Duodenal mucosa (tissue), 2 donors: ENCODE measurements at regions not wholly inside any gene's neighbourhood (a gene's known extent, or its start where the extent isn't known, plus 50 kb on each side); places are given as distances from the start of the nearest gene placed in this dataset.

Source experiments
- H3K27ac ChIP-seq: one replicate; pipeline ENCODE4 v1.7.0; 2013; ENCODE audit warnings: low read depth, low read length
- H3K27me3 ChIP-seq, 2 donors: one replicate each; pipeline ENCODE4 v1.7.0; 2013; ENCODE audit warnings: low read length in 2 of 2, control low read depth in 1 of 2; ENCODE audit not compliant: insufficient read depth in 2 of 2, control insufficient read depth in 1 of 2
- H3K36me3 ChIP-seq, 2 donors: one replicate each; pipeline ENCODE4 v1.7.0; 2013; ENCODE audit warnings: low read length in 2 of 2, control low read depth in 1 of 2; ENCODE audit not compliant: insufficient read depth in 2 of 2, control insufficient read depth in 1 of 2
- H3K4me1 ChIP-seq, 2 donors: one replicate each; pipeline ENCODE4 v1.7.0; 2013; ENCODE audit warnings: low read length in 2 of 2, control low read depth in 1 of 2; ENCODE audit not compliant: insufficient read depth in 2 of 2, control insufficient read depth in 1 of 2
- H3K4me3 ChIP-seq, 2 donors: one replicate each; pipeline ENCODE4 v1.7.0; 2013; ENCODE audit warnings: low read length in 2 of 2, low read depth in 1 of 2
- H3K9ac ChIP-seq, 2 donors: one replicate each; pipeline ENCODE4 v1.7.0; 2013; ENCODE audit warnings: low read length in 2 of 2, low read depth in 1 of 2
- H3K9me3 ChIP-seq, 2 donors: one replicate each; pipeline ENCODE4 v1.7.0; 2013; ENCODE audit warnings: low read length in 2 of 2, control low read depth in 1 of 2; ENCODE audit not compliant: control insufficient read depth in 1 of 2

GRCh38 chr11:37558619-37559210 lies 960.7 kb upstream of the RAG2 start:
- Histone ChIP-seq H3K9me3 (no peaks in the 10 kb centered on the region), H3K4me1 (no peaks in the 10 kb centered on the region), H3K4me3 (no peak overlapping the region), H3K36me3 (no peaks in the 10 kb centered on the region), H3K27ac (no peak overlapping the region), H3K27me3 (no peaks in the 10 kb centered on the region), H3K9ac (no peak overlapping the region)

DNA sequence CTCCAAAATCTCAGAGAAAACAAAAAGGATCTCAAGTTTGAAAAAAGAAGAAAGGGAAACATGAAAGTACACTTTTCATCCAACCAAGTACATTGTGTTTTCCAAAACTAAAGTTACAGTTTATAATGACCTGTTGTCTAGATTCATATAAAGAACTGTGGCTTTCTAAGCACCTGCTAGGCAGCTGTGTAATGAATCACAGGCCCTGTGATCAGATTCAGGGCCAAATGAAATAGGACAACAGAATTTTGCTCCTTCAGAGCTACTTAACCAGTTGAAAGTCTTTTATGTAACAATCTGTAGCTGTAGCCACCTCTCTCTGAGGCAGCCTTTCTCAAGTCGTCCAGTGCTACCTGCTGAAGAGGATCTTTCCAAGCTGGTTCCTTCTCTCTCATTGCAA lies 960.0 kb upstream of the RAG2 start:
- Histone ChIP-seq H3K4me1 (no peaks in the 10 kb centered on the region), H3K27ac (no peak overlapping the region), H3K36me3 (no peaks in the 10 kb centered on the region), H3K9ac (no peak overlapping the region), H3K9me3 (no peaks in the 10 kb centered on the region), H3K27me3 (no peaks in the 10 kb centered on the region), H3K4me3 (no peak overlapping the region)

DNA sequence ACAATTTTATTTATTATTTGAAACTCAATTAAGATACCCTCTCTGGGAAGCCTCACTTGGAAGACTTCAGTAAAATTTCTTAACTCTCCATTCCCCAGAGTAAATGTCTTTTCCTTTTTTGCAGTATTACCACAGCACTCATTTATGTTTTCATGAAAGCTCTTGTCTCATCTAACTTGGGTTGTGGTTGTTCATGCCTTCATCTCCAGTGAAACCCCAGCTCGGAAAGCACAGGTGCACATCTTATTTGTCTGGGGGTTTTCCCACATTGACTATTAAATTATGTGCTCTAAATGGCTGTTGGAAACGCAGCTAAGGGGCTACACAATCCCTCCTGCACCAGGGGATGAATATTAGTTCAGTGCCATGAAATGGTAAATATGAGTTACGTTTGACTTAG lies 954.2 kb upstream of the RAG2 start:
- no peak overlapping the region for H3K27ac ChIP-seq
- H3K36me3 ChIP-seq, result no peaks in the 10 kb centered on the region
- no peaks in the 10 kb centered on the region for H3K27me3 ChIP-seq
- no peaks in the 10 kb centered on the region for H3K4me1 ChIP-seq
- H3K4me3 ChIP-seq, result no peak overlapping the region
- H3K9ac ChIP-seq, result no peak overlapping the region
- H3K9me3 ChIP-seq, result no peaks in the 10 kb centered on the region

DNA sequence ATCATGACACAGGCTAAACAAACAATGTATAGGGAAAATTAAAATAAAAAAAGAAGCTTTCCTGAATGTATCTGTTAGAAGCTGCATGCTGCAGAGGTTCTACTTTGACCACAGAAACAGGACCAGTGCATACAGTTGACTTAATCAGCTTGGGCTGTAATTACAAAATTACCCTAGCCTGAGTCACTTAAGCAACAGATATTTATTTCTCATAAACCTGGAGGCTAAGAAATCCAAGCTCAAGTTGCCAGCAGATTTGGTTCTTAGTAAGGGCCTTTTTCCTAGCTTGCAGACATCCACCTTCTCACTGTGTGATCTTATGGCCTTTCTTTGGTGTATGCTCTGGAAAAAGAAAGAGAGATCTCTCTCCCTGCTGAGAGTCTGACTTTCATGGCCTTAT lies 946.5 kb upstream of the RAG2 start:
- Histone ChIP-seq H3K27ac (no peak overlapping the region), H3K4me3 (no peak overlapping the region), H3K36me3 (no peaks in the 10 kb centered on the region), H3K9ac (no peak overlapping the region), H3K4me1 (no peaks in the 10 kb centered on the region), H3K9me3 (peaks cover 4% of the 10 kb centered on the region in 2 donors), H3K27me3 (no peaks in the 10 kb centered on the region)

DNA sequence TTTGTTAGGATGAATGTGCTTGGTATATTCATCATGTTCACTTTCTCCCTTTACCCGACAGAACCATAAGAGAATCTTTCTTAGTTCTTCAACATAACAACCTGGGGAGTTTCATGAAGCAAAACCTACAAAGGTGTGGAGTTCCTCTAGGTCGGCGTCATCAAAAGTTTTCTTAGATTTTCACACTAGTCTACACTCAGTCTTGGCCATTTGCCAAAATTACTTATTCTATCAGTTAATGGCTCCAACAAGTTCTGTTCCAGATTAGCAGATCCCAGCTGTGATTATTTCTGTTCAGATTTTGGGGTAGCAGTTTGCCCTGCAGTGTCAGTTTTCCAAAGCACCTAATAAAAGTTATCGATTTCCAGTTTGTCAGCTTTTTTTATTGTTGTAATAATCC lies 935.8 kb upstream of the RAG2 start:
- Histone ChIP-seq H3K9me3 (peaks cover 4 to 7% of the 10 kb centered on the region in 2 donors), H3K9ac (no peak overlapping the region), H3K4me3 (no peak overlapping the region), H3K4me1 (no peaks in the 10 kb centered on the region), H3K27me3 (no peaks in the 10 kb centered on the region), H3K36me3 (no peaks in the 10 kb centered on the region), H3K27ac (no peak overlapping the region)

DNA sequence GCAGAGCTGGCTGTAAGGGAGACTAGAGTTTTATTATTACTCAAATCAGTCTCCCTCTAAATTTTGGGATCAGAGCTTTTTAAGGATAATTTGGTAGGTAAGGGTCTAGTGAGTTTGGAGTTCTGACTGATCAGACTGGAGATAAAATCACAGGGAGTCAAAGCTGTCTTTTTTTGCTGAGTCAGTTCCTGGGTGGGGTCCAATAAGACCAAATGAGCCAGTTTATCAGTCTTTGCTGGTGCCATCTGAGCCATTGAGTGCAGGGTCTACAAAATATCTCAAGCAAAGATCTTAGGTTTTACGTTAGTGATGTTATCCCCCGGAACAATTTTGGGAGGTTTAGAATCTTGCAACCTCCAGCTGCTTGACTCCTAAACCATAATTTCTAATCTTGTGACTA lies 935.1 kb upstream of the RAG2 start:
- Histone ChIP-seq H3K9ac (no peak overlapping the region), H3K4me3 (no peak overlapping the region), H3K36me3 (no peaks in the 10 kb centered on the region), H3K4me1 (no peaks in the 10 kb centered on the region), H3K27ac (no peak overlapping the region), H3K9me3 (peaks cover 4 to 7% of the 10 kb centered on the region in 2 donors), H3K27me3 (no peaks in the 10 kb centered on the region)

- Histone ChIP-seq H3K9ac (no peak overlapping the region), H3K27me3 (no peaks in the 10 kb centered on the region), H3K36me3 (no peaks in the 10 kb centered on the region), H3K9me3 (peaks cover 4 to 7% of the 10 kb centered on the region in 2 donors), H3K4me1 (no peaks in the 10 kb centered on the region), H3K27ac (no peak overlapping the region), H3K4me3 (no peak overlapping the region)
Observed at GRCh38 chr11:37532271-37532670, 934.2 kb upstream of the RAG2 start.

- Histone ChIP-seq H3K27ac (no peak overlapping the region), H3K4me1 (no peaks in the 10 kb centered on the region), H3K27me3 (no peaks in the 10 kb centered on the region), H3K9me3 (peaks cover 4 to 7% of the 10 kb centered on the region in 2 donors), H3K9ac (no peak overlapping the region), H3K4me3 (no peak overlapping the region), H3K36me3 (no peaks in the 10 kb centered on the region)
Observed at GRCh38 chr11:37527545-37527944, 929.5 kb upstream of the RAG2 start.

DNA sequence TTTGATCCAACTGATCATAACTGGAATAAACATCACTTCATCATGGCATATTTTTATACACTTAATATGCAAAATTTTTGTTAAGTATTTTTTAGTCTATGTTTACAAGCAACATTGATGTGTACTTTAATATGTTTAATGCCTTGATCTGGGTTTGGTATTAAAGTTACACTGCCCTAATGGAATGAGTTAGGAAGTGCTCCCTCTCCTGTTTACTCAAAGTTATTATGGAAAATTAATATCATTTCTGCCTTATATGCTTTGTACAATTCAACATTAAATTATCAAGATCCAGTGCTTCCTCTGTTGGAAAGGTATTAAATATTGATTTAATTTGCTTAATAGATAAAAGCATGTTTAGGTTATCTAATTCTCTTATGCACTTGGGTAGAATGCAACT lies 927.3 kb upstream of the RAG2 start:
- no peak overlapping the region for H3K4me3 ChIP-seq
- peaks cover 4 to 7% of the 10 kb centered on the region in 2 donors for H3K9me3 ChIP-seq
- H3K36me3 ChIP-seq, result no peaks in the 10 kb centered on the region
- no peaks in the 10 kb centered on the region for H3K27me3 ChIP-seq
- H3K9ac ChIP-seq, result no peak overlapping the region
- H3K4me1 ChIP-seq, result no peaks in the 10 kb centered on the region
- no peak overlapping the region for H3K27ac ChIP-seq

DNA sequence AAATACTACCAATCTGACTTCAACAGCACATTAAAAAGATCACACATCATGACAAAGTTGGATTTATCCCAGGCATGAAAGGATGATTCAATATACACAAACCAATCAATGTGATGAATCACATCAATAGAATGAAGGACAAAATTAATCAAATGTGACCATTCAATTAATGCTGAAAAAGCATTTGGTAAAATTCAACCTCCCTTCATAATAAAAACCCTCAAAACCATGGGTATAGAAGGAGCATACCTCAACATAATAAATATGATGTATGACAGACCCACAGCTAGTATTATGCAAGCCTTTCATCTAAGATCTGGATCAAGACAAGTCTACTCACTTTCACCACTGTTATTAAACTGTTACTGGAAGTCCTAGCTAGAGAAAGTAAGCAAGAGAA lies 921.7 kb upstream of the RAG2 start:
- H3K9me3 ChIP-seq, result no peaks in the 10 kb centered on the region
- no peaks in the 10 kb centered on the region for H3K36me3 ChIP-seq
- H3K4me1 ChIP-seq, result no peaks in the 10 kb centered on the region
- no peaks in the 10 kb centered on the region for H3K27me3 ChIP-seq
- H3K4me3 ChIP-seq, result no peak overlapping the region
- H3K9ac ChIP-seq, result no peak overlapping the region
- no peak overlapping the region for H3K27ac ChIP-seq
